Fibroblast of skin of abdomen (primary cell): ENCODE measurements at regions not wholly inside any gene's neighbourhood (a gene's known extent, or its start where the extent isn't known, plus 50 kb on each side); places are given as distances from the start of the nearest gene placed in this dataset.

Experiments used
- DNase-seq: peaks from one replicate; pipeline ENCODE4 v3.0.0-alpha.2; 2013

DNA sequence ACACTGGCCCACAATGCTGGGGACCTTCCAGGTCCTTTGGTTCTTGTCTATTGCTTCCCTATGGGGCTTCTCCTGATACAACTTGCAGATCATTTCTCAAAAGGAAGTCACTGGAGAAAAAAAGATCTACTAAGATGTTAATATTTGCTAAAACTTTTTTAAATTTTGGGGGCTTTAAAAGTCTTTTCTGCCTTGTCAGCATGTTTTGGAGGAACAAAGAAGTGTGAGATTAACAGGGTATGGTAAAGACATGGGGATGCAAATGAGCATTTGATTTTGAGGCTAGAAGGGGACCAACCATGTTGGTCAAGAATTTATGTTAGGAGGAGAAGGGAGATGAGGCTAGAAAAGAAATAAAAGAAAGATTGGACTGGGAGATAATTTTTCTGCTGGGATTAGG lies 515.4 kb downstream of the HTR7 start:
- no peak for DNase-seq

DNA sequence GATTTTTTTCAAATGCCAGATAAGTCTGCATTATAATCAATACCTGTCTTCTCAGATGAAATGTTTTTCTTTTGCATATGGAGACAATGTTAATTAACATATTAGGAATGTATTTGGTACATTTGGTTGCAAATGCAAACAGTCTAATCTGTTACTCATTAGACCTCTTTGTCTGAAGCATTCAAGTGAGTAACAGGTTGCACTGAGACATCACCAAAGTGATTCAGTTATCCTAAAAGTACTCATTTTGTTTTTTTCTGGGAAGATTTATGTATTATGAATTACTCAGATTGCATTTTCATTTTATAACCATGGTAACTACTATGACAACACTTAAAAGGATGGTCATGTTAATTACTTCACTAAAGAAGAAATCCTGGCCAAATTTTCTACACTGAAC lies 513.6 kb downstream of the HTR7 start:
- peak; percentile 16 for DNase-seq

DNA sequence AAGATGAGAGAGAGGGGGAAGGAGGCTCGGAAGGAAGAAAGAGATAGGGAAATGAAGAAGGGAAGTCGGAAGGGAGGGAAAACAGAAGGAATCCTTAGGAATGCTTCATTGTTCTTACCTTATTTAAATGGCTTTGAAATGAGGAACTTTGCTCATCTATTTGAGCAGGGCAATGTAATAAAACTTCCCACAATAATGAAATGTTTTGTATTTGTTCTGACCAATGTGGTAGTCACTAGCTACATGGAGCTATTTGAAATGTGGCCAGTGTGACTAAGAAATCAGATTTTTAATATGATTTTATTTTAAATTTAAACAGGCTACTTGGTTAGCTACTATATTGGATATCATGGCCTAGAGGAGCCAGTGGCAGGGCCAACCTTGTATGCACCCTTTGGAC lies 510.6 kb downstream of the HTR7 start:
- DNase-seq, result no peak

DNA sequence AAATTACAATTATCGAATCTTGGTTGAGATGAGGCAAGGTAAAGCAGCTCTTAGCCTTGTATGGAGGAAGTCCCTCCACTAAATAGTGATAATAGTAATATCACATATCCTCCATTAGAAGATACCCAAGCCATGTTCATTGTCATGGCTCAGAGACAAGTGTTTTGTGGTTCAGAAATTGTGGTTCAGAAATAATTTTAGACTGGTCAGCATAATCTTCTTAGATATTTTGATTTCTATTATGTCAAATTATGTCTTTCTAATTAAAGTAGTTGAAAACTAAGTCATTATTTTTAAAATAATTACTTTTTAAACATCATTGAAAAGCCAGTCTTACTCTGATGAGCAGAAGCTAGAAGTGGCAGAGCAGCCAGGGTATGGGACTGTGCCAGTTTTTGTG lies 507.7 kb downstream of the HTR7 start:
- no peak for DNase-seq

DNA sequence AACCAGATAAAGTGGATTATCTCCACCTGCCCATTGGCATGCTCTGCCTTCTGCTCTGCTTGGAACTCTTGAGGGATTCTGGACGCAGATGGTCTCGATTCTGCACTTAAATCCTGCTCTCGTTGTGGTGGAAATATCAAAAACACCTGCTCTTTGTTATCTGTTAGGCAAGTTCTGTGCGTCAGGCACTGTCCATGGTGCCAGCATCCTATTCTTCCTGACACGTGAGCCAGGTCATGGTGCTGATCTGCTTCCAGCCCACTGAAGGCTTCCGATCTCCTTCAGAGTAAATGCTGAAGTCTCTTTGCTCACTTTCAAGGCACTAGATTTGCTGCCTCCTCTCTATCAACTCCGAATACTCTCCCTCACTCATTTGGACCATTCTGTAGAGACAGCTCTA lies 505.6 kb downstream of the HTR7 start:
- peak; percentile 9 for DNase-seq

DNA sequence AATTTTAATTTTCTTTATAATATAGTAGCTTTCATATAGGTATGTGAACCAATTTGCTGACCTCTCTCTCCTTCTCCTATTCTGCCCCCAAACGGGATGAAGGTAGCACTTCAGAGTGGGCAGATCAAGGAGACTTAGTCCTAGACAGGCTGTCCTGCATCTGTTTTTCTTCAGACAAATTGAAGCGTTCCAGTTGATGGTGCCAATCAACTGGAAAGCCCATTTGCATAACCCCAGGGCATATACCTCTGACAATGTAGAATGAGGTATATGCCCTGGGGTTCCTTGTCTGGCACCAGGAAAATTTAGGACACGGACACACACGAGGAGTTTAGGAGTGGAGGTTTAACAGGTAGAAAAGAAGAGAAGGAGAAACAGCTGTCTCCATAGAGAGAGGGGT lies 502.9 kb downstream of the HTR7 start:
- no peak for DNase-seq

DNA sequence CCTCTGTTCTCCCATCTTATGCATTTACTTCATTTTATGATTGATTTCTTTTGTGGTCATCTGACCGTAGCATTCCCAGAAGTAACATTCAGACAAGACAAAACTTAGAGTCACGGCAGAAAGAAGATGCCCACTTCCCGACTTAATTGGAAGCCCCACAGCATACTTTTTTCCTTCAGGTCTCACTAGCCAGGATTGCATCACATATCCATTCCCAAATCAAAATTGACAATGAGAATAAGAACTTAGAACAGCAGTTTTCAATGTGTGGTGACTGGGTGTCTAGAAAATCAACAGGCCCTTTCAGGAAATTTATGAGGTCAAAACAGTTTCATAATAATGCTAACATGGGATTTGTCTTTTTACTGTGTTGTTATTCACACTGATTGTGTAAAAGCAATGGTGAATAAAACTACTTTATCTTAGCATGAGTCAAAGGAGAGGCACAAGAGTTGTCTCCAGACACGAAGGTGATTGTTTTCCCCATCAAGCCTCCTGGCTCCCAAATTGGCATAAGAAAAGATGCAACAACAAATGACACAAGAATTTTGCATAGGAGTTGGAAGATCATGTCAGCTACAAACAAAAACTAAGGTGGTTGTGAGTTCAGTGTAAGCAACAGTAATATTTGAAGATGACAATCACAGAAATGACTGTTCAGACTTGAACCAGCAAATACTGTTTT lies 493.9 kb downstream of the HTR7 start:
- DNase-seq, result no peak

DNA sequence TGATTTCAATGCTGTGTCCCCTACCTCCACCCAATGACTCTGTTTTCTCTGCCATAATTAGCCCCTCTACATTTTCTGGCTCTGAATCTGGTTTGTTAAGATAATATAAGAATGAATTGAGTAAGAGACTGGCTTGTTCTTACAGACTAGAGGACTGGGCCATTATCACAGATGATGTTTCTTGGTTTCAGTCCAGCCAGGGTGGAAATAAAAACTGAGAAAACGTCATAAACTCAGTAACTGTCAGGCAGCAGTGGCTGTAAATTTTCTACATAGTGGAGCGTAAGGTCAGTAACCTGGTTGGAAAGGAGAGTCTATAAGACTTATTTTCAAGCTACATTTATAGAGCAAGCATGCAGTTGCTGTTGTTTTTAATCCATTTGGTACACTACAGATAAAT lies 485.4 kb downstream of the HTR7 start:
- DNase-seq, result no peak

DNA sequence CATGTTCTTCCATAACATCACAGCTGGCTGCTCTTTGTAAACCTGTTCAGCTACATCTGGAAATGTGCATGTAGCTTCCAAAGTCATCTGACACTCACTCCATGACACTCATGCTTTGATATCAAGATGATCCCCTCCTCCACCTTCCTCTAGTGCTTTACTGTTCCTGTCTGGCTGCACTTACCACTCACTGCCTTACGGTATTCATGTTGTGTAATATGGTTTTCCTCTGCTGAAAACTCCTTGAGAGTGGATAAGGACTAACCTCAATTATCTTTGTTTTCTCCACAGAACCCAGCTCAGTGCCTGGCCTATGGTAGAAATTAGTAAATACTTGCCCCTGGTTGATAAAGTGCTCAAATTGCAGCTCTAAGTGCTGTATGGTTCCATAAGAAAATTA lies 483.9 kb downstream of the HTR7 start:
- DNase-seq, result no peak

DNA sequence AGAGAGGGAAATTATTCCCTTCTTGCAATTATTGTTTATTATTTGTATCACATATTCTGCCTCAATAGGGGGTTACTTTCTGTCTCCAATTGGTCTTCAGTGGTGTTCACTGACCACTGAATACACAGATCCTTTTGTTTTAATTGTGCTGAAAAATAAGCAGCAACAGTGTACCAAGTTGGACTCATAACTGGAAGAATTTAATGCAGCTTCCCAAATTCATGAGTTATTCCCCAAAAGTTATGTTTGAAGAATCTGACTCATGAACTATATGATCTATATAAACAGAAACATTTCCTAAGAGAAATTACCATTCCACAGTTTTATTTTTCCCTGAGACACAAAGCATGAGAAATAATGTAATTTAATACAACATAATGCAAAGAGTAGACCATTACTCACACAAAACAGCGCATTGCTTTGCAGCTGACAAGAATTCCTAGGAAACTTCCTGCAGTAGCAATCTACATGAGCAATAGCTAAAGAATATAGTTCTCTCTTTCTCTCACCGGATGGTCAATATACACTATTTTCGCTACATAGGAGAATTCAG lies 479.2 kb downstream of the HTR7 start:
- peak; percentile 82 for DNase-seq

DNA sequence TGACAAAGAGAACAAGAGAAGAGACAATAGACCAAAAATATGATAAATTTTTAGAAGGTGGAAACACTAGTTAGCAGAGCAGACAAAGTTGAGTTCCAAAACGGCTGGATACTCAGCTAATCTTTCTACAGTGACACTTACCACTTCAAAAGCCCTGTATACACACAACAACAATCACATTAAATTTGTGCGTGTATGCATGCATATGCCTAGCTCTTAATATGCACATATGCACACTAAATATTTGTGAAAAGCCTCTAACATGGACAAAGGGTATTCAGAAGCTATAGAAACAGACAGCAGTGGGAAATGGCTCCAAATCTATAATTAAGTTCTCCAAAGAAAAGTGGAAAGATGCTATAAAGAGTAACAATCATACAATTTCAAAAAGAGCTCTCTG lies 476.4 kb downstream of the HTR7 start:
- no peak for DNase-seq

DNA sequence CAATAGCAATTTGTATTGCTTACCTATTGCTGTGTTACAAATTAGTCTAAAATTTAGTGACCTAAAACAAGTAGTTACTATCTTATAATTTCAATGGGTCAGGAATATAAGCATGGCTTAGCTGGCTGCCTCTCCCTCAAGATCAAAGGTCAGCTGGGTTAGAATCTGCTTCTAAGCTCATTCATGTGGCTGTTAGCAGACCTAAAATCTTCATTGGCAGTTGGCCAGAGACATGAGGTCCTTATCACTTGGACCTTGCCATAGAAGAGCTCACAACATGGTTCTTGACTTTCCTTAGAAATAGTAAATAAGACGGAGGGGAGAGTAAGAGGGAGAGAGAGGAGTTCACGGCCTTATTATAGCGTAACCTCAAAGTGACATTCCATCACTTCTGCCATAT lies 468.0 kb downstream of the HTR7 start:
- DNase-seq, result no peak

DNA sequence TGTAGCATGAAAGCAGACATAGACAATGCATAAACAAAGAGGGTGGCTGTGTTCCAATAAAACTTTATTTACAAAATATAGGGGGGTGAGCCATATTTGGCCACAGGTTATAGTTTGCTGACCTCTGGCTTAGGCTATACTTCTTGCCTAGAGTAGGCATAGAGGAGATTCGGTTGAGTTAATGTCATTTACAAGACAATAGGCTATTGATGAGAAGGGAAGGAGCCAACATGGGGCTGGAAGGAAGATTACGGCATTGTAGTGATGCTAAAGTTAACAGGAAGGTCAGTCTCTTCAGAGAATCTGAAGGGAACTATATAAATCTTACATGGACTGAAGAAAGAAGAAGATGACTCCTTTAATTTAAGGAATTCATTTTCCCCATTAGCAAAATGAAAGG lies 463.5 kb downstream of the HTR7 start:
- DNase-seq, result no peak

DNA sequence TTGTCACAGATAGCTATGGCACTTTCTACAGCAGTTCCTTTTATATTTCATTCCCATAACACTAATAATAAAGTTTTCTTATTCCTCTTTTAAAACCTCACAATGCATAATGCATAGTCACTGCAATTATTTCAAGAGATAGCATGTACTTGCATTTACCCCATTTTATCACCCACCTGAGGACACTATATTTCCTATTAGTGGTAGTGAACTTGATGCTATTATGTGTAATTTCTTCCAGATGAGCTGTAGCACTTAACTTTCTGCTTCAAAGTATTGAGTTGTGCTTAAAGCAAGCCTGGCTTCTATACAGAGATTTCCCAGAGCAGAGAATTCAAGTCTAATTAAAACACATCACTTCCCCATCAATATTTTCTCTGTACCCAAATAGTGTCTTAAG lies 461.1 kb downstream of the HTR7 start:
- DNase-seq, result no peak

DNA sequence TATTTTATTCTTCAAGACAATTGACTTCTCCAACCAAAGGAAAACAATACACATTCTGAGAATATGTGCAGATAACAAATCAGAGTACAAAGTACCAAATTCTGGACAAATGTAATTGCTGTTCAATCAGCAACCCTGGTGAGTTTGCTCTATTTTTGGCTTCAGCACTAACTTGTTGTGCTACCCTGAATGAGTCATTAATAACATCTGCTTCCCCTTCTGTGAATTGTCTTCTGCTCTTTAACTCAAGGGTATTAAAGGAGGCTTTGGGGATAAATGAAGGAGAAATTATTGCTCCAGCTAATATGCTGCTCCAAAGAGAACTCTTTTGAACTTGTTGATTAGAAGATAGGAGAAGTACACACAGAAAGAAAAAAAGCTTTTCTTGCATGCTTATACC lies 459.3 kb downstream of the HTR7 start:
- peak; percentile 44 for DNase-seq

DNA sequence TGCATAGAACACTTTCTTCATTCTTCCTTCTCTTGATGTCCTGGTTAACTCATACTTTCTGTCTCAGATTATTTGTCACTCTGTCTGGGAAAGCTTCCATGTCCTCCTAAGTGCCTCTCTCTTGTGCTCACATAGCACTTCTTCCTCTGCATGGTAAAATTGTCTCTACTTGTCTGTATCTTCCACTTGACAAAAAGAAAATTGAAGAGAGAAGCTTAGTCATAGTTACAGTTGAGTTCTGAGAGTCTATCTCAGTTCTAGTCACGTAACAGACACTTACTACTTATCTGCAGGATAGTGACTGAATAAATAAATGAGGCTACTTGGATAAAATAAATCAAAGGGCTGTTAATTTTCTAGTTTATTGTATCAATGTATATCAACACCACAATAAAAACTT lies 458.1 kb downstream of the HTR7 start:
- DNase-seq, result no peak

DNA sequence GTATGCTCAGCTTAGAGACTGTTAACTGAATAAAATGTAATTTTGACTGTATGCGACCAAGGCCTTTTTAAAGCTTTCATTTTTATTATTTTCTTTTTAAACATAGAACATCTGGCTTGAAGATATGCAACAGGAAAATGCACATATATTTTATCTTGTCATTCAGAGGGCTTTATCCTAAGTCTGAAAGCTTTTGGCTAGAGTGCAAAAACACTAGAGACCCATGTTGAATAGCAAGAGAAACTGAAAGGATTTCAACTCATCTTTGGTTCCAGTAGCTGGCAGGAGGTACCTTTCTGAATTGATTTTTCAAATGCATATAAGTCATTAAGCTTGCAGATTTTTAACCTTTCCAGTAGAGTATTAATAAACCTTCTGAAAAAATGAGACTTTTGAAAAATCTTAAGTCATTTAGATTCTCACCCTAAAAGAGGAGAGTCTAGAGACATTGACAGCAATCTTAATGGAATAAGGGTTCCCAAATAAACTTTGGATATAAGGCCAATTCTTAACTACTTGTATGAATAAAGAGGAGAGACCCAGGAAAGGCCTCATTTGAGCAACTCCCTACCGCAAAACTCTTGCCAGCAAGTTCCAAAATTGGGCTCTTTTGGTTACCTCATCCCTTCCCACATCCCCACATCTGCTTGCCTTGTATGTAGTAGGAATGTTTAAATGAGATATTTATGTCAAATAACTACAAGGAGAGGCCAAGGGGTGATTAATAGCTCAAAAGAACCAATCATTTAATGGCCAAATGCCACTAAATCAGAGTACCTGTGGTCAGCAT lies 454.4 kb downstream of the HTR7 start:
- DNase-seq, result peak; percentile 35

DNA sequence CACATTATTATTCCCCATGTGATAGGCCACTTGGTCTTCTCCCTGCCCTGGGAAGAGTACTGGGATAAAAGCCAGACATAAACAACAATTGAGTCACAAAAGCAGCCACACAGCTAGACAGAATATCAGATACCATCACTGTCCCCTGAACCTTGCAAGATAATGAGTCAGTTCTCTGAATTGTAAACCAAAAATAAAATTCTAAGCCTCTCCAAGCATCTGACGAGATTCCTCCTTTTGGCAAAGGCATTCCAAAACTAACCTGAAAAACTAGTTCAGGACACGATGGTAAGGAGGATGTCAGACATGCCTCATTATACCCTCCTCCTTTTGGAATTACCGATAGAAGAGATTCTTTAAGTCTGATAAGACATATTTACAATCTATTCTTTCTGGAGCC lies 450.7 kb downstream of the HTR7 start:
- DNase-seq, result peak; percentile 67

DNA sequence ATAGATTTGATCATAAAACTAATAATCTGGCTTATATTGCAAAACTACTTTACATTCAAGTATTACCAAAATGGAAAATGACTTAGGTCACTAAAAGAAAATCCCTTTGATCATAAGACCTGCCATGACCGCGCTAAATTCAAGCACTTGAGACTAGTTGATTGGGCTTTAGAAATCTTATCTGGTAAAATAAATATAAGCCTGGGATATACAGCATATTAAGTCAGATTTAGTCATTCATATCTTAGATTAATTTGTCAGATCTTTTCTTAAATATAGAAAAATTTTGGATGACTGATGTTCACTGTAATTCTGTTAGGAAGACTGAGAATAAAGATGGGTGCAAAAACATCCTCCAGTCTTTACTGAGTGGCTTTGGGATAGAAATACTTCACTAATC lies 450.0 kb downstream of the HTR7 start:
- DNase-seq, result no peak

DNA sequence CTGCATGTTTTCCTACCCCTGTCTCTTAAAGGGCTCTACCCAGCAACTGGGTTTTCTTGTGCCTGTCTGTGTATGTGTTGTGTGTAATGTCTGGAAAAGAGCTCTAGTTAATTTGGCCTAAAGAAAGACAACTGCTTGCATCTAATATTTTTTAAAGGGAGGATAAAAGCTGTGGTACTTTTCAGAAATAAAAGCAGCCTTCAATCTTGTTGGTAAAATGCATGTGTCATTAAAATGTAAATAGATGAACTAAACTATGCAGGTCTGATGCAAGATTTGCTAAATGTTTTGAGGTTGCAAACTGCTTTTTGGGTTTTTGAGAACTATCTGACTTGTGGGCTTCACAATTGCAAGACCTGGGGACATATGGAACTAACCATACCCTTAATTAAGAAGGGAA lies 445.3 kb downstream of the HTR7 start:
- DNase-seq, result peak; percentile 58

DNA sequence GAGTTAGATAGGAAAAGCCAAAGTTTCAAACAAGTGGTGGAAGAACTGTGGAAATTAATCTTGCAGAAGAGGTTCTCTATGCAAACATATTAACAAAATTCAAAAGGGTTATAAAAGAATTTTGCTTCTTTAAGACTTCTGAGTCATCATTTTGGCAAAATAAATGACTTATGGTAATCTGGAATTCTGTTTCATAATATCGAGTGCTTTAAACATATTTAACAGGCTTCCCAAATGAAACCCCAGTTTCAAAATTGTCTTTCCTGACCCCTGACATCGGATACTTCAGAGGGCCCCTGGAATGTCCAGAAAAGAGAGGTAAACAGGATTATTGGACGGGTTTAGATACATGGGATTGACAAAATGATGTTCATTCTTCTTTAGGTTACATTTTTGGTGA lies 444.6 kb downstream of the HTR7 start:
- peak; percentile 64 for DNase-seq

DNA sequence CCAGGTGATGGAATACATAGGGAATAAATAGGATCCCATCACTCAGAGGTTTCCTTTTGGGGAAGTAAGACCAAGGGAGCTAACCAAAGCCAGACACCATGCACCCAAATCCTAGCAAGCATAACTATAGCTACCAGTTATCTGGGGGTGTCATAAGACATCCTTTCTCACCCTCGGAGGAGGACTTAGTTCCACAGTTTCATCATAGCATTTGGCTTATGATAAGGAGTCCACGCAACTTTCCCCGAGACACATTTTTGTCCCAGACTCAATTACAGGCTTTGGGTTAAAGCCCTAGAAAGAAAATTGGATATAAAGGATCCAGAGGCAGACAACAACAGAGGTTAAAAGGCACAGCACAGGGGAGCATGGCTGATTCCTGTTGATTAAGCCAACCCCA lies 442.9 kb downstream of the HTR7 start:
- DNase-seq, result no peak

DNA sequence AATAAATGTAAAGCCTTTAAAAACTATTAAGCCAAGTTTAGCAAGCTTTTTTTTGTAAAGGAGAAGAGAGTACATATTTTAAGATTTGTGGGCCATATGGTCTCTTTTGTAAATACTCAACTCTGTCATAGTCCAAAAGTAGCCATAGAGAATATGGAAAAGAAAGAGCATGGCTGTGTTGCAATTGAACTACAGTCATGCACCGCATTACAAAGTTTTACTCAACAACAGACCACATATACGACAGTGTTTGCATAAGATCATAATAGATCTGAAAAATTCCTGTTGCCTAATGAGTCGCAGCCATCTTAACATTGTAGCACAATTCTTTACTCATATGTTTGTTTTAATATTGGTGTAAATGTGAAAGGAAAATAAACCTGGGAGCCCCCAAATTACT lies 440.8 kb downstream of the HTR7 start:
- peak; percentile 85 for DNase-seq

DNA sequence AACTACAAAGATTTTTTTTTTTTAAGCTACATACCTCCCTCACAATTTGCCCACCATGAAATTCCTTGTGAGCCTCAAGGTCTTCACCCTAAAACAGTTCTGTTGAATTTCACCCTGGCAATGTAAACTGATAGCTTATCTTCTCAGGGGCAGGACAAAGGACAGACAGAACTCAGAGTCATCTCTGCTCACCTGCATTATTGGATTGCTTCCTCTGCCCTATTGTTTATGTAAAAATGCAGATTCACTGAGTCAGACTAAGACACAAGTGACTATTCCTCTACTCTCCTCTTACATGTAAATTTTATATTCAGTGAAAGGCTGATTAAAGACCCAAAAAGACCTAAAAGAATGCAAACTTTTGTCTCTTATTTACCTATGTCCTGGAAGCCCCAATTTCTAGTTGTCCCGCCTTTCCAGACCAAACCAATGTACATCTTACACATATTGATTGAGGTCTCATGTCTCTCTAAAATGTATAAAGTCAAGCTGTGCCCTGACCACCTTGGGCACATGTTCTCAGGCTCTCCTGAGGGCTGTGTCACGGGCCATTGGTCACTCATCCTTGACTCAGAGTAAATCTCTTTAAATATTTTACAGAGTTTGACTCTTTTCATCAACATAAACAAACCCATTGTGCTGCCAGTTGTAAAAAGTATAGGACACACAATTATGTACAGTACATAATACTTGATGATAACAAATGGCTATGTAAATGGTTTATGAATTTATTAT lies 440.2 kb downstream of the HTR7 start:
- no peak for DNase-seq
